ENCODE measurements at regions not wholly inside any gene's neighbourhood (a gene's known extent, or its start where the extent isn't known, plus 50 kb on each side); places are given as distances from the start of the nearest gene placed in this dataset.

- DNase-seq, result no peak
- no peak for TF ChIP-seq CTCF (IDR thresholded peaks at IDR 0.05)
Measured at GRCh38 chr12:4969405-4969804, 59.7 kb downstream of the KCNA1 start.

GRCh38 chr12:4974217-4974616, 64.5 kb downstream of the KCNA1 start:
- no peaks in the 10 kb centered on the region for H3K9me3 Mint-ChIP-seq
- no peak for TF ChIP-seq CTCF (IDR thresholded peaks at IDR 0.05)
- no peak overlapping the region for H3K27ac Mint-ChIP-seq
- DNase-seq, result no peak
- no peak overlapping the region for H3K4me3 Mint-ChIP-seq
- no peaks in the 10 kb centered on the region for H3K36me3 Mint-ChIP-seq (ENCODE audit: low read depth)
- peaks cover 45% of the 10 kb centered on the region for H3K27me3 Mint-ChIP-seq (ENCODE audit: low read depth, poor library complexity)
- peaks cover 15% of the 10 kb centered on the region for H3K4me1 Mint-ChIP-seq

More at GRCh38 chr12:4969405-4969804, 59.7 kb downstream of the KCNA1 start:
- no peaks in the 10 kb centered on the region for H3K36me3 Mint-ChIP-seq (ENCODE audit: low read depth)
- no peak overlapping the region for H3K27ac Mint-ChIP-seq
- peaks cover 61% of the 10 kb centered on the region for H3K27me3 Mint-ChIP-seq (ENCODE audit: low read depth, poor library complexity)
- H3K9me3 Mint-ChIP-seq, result no peaks in the 10 kb centered on the region
- peaks cover 4% of the 10 kb centered on the region for H3K4me1 Mint-ChIP-seq
- no peak overlapping the region for H3K4me3 Mint-ChIP-seq

GRCh38 chr12:4975574-4975973, 65.9 kb downstream of the KCNA1 start:
- H3K9me3 Mint-ChIP-seq, result no peaks in the 10 kb centered on the region
- no peak overlapping the region for H3K27ac Mint-ChIP-seq
- DNase-seq, result peak; percentile 41
- no peaks in the 10 kb centered on the region for H3K36me3 Mint-ChIP-seq (ENCODE audit: low read depth)
- TF ChIP-seq CTCF (IDR thresholded peaks at IDR 0.05), result no peak
- peaks cover 15% of the 10 kb centered on the region for H3K4me1 Mint-ChIP-seq
- peaks cover 42% of the 10 kb centered on the region for H3K27me3 Mint-ChIP-seq (ENCODE audit: low read depth, poor library complexity)
- H3K4me3 Mint-ChIP-seq, result no peak overlapping the region

GRCh38 chr12:4977102-4977501, 66.6 kb upstream of the KCNA5 start:
- no peak overlapping the region for H3K27ac Mint-ChIP-seq
- DNase-seq, result no peak
- peaks cover 15% of the 10 kb centered on the region for H3K4me1 Mint-ChIP-seq
- H3K36me3 Mint-ChIP-seq (ENCODE audit: low read depth), result no peaks in the 10 kb centered on the region
- H3K9me3 Mint-ChIP-seq, result no peaks in the 10 kb centered on the region
- peaks cover 41% of the 10 kb centered on the region for H3K27me3 Mint-ChIP-seq (ENCODE audit: low read depth, poor library complexity)
- no peak overlapping the region for H3K4me3 Mint-ChIP-seq
- no peak for TF ChIP-seq CTCF (IDR thresholded peaks at IDR 0.05)

GRCh38 chr12:4978737-4979136, 64.9 kb upstream of the KCNA5 start:
- peaks cover 15% of the 10 kb centered on the region for H3K4me1 Mint-ChIP-seq
- no peak overlapping the region for H3K27ac Mint-ChIP-seq
- no peaks in the 10 kb centered on the region for H3K36me3 Mint-ChIP-seq (ENCODE audit: low read depth)
- no peak for TF ChIP-seq CTCF (IDR thresholded peaks at IDR 0.05)
- no peaks in the 10 kb centered on the region for H3K9me3 Mint-ChIP-seq
- H3K27me3 Mint-ChIP-seq (ENCODE audit: low read depth, poor library complexity), result peaks cover 40% of the 10 kb centered on the region
- no peak overlapping the region for H3K4me3 Mint-ChIP-seq
- no peak for DNase-seq

- Mint-ChIP-seq H3K27me3 (ENCODE audit: low read depth, poor library complexity) (peaks cover 43% of the 10 kb centered on the region), H3K4me3 (no peak overlapping the region), H3K4me1 (peaks cover 9% of the 10 kb centered on the region), H3K9me3 (no peaks in the 10 kb centered on the region), H3K27ac (no peak overlapping the region), H3K36me3 (ENCODE audit: low read depth) (no peaks in the 10 kb centered on the region)
- TF ChIP-seq CTCF (IDR thresholded peaks at IDR 0.05), result no peak
- DNase-seq, result no peak
Measured at GRCh38 chr12:4979737-4980136, 63.9 kb upstream of the KCNA5 start.

Data from nephron progenitor cell (in vitro differentiated cells).